Hepatocyte (in vitro differentiated cells): ENCODE measurements at regions not wholly inside any gene's neighbourhood (a gene's known extent, or its start where the extent isn't known, plus 50 kb on each side); places are given as distances from the start of the nearest gene placed in this dataset.
A peak's percentile ranks its signal among the peaks of the same experiment; 100 is the strongest.

Experiments
- DNase-seq: peaks from one replicate; pipeline ENCODE4 v3.0.0-alpha.2; 2016; ENCODE audit warnings: low spot score
- H2AFZ ChIP-seq: fragments of 200-600 bp; sonication (generic); 2 replicates; pipeline ENCODE4 v1.6.0; 2016; ENCODE audit warnings: antibody characterized with exemption, mild to moderate bottlenecking
- H3K27ac ChIP-seq: fragments of 200-600 bp; sonication (generic); 2 replicates; pipeline ENCODE4 v1.5.1; 2016; ENCODE audit warnings: mild to moderate bottlenecking
- H3K27me3 ChIP-seq: fragments of 200-600 bp; sonication (generic); 2 replicates; pipeline ENCODE4 v1.6.1; 2016
- H3K36me3 ChIP-seq: fragments of 200-600 bp; sonication (generic); replicated peaks from 2 replicates; pipeline ENCODE4 v1.5.1; 2016; ENCODE audit warnings: low read depth; ENCODE audit not compliant: insufficient read depth
- H3K4me1 ChIP-seq: fragments of 200-600 bp; sonication (generic); 2 replicates; pipeline ENCODE4 v1.5.1; 2016; ENCODE audit warnings: mild to moderate bottlenecking, moderate library complexity; ENCODE audit not compliant: insufficient read depth
- H3K4me2 ChIP-seq: fragments of 200-600 bp; sonication (generic); 2 replicates; pipeline ENCODE4 v1.6.0; 2016
- H3K4me3 ChIP-seq: fragments of 200-600 bp; sonication (generic); 2 replicates; pipeline ENCODE4 v1.5.1; 2016; ENCODE audit warnings: mild to moderate bottlenecking
- H3K79me2 ChIP-seq: fragments of 200-600 bp; sonication (generic); 2 replicates; pipeline ENCODE4 v1.6.0; 2017; ENCODE audit warnings: mild to moderate bottlenecking
- H3K9me2 ChIP-seq: fragments of 200-600 bp; sonication (generic); replicated peaks from 2 replicates; pipeline ENCODE4 v1.6.0; 2017; ENCODE audit warnings: mild to moderate bottlenecking; ENCODE audit not compliant: insufficient read depth
- H3K9me3 ChIP-seq: fragments of 200-600 bp; sonication (generic); 2 replicates; pipeline ENCODE4 v1.5.1; 2016; ENCODE audit warnings: low read depth, mild to moderate bottlenecking
- H4K20me1 ChIP-seq: fragments of 200-600 bp; sonication (generic); 2 replicates; pipeline ENCODE4 v1.6.0; 2016; ENCODE audit warnings: mild to moderate bottlenecking; ENCODE audit not compliant: insufficient read depth, poor library complexity, severe bottlenecking
- EZH2 ChIP-seq: fragments of 200-600 bp; sonication (generic); IDR thresholded peaks from 2 replicates; pipeline ENCODE4 v1.6.1; 2016; ENCODE audit warnings: antibody characterized with exemption, mild to moderate bottlenecking, borderline replicate concordance
- EZH2phosphoT487 ChIP-seq: fragments of 200-600 bp; sonication (generic); IDR thresholded peaks from one replicate; pipeline ENCODE4 v1.6.1; 2018; ENCODE audit warnings: antibody characterized with exemption, mild to moderate bottlenecking, low read depth, moderate library complexity; ENCODE audit not compliant: unreplicated experiment, severe bottlenecking
- WGBS: methylation state at CpG from one replicate; pipeline ENCODE4 v1.1.6; 2016; ENCODE audit warnings: low lambda C conversion rate; ENCODE audit errors: missing lambda C conversion rate; 5-methylcytosine and 5-hydroxymethylcytosine counted together
- TF ChIP-seq, protein P1 (sequence below): fragments of 200-600 bp; sonication (generic); IDR thresholded peaks from 2 replicates; pipeline ENCODE4 v1.5.1; 2016; ENCODE audit warnings: antibody characterized with exemption, mild to moderate bottlenecking; ENCODE audit not compliant: poor library complexity

DNA sequence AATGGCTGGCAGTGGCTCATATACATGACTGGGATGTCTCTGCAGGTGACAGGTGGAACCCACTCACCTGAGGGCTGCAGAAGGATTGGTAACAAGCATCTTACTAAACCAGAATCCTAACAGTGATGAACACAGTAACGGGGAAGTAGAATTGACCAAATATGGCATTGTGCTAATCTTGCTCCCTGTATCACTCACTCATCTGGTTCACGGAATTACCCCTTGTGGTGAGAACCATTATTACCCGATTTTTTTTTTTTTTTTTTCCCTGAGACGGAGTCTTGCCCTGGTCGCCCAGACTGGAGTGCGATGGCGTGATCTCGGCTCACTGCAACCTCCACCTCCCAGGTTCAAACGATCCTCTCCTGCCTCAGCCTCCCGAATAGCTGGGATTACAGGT, 69.5 kb downstream of the PTPRS start:
- Histone ChIP-seq H3K4me1 (no peaks in the 10 kb centered on the region), H2AFZ (no peak overlapping the region), H3K79me2 (no peaks in the 10 kb centered on the region), H3K36me3 (no peaks in the 10 kb centered on the region), H3K27me3 (no peaks in the 10 kb centered on the region), H3K4me2 (no peak overlapping the region), H3K9me3 (no peaks in the 10 kb centered on the region), H4K20me1 (no peaks in the 10 kb centered on the region), H3K4me3 (no peak overlapping the region), H3K9me2 (no peaks in the 10 kb centered on the region), H3K27ac (no peak overlapping the region)
- WGBS: 89% methylated on average over 9 of the region's 10 CpGs
- no peak for DNase-seq
- TF ChIP-seq, protein P1, sequence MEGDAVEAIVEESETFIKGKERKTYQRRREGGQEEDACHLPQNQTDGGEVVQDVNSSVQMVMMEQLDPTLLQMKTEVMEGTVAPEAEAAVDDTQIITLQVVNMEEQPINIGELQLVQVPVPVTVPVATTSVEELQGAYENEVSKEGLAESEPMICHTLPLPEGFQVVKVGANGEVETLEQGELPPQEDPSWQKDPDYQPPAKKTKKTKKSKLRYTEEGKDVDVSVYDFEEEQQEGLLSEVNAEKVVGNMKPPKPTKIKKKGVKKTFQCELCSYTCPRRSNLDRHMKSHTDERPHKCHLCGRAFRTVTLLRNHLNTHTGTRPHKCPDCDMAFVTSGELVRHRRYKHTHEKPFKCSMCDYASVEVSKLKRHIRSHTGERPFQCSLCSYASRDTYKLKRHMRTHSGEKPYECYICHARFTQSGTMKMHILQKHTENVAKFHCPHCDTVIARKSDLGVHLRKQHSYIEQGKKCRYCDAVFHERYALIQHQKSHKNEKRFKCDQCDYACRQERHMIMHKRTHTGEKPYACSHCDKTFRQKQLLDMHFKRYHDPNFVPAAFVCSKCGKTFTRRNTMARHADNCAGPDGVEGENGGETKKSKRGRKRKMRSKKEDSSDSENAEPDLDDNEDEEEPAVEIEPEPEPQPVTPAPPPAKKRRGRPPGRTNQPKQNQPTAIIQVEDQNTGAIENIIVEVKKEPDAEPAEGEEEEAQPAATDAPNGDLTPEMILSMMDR: peak; percentile 3
- no peak for TF ChIP-seq EZH2

DNA sequence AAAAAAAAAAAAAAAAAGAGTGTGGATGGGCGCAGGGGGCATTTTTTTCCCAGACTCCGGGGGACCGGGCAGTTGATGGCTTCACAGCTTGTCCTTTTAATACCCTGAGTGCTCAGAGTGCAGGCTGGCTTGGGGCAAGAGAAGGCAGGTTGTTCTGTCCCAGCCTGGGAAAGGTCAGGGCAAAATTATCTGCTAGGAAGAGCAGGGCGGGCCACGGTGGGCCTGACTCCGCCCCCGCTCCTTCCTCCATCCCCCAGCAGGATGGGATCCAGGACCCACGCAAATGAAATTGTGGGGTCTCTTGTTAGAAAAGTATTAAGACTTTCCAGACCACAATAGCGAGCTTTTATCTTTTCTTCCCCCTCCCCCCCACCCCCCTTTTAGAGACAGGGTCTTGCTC, 70.7 kb downstream of the PTPRS start:
- no peaks in the 10 kb centered on the region for H3K79me2 ChIP-seq
- H3K27ac ChIP-seq: no peak overlapping the region
- H3K9me3 ChIP-seq: no peaks in the 10 kb centered on the region
- H3K4me1 ChIP-seq: no peaks in the 10 kb centered on the region
- no peak overlapping the region for H3K4me2 ChIP-seq
- TF ChIP-seq EZH2phosphoT487: no peak
- TF ChIP-seq, protein P1: no peak
- TF ChIP-seq EZH2: no peak
- no peak overlapping the region for H3K4me3 ChIP-seq
- WGBS: 91% methylated on average over 8 of the region's 9 CpGs
- no peak for DNase-seq
- H3K36me3 ChIP-seq: no peaks in the 10 kb centered on the region
- no peaks in the 10 kb centered on the region for H3K27me3 ChIP-seq
- H3K9me2 ChIP-seq: no peaks in the 10 kb centered on the region
- no peaks in the 10 kb centered on the region for H4K20me1 ChIP-seq
- no peak overlapping the region for H2AFZ ChIP-seq

DNA sequence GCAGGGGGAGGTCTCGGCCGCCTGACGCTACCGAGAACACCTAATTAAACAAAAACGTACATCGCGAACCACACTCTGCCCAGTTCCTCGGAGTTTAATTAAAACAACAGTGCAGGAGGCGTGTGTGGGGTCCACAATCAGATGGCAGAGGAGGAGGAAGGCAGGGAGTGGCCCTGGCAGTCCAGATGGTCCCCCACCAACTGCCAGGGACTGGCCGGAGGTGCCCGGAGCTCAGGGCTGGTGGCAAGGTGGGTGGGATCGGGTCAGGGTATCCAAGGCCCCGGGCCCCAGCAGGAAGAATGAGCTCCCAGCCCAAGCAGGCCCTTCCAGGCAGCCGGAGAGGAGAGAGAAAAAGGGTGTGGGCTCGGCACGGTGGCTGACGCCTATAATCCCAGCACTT, 71.3 kb downstream of the PTPRS start:
- 94% methylated on average over 17 of the region's 17 CpGs for WGBS
- Histone ChIP-seq H3K4me3 (no peak overlapping the region), H3K79me2 (no peaks in the 10 kb centered on the region), H3K27me3 (no peaks in the 10 kb centered on the region), H2AFZ (no peak overlapping the region), H3K4me1 (no peaks in the 10 kb centered on the region), H3K9me2 (no peaks in the 10 kb centered on the region), H3K9me3 (no peaks in the 10 kb centered on the region), H3K4me2 (no peak overlapping the region), H3K36me3 (no peaks in the 10 kb centered on the region), H4K20me1 (no peaks in the 10 kb centered on the region), H3K27ac (no peak overlapping the region)
- no peak for DNase-seq
- TF ChIP-seq EZH2phosphoT487 (no peak), EZH2 (no peak)
- TF ChIP-seq, protein P1: no peak

DNA sequence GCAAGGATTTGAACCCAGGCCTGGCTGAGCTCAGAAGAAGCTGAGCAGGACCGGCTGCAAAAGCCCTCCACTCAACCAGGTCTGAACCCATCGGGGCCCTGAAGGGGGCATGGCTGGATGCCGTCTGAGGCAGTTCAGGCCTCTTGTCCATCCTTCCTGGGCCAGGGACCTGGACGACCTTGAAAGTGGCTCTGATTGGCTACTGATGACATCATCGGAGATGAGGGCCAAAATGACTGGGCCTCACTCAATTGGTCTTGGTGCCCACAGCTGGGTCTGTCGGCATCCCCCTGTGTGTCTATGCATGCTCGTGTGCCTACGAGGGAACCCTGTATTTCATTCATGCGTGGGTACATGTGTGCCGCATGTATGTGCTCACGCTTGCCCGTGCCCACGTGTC, 71.8 kb downstream of the PTPRS start:
- TF ChIP-seq EZH2phosphoT487 (no peak), EZH2 (no peak)
- TF ChIP-seq, protein P1: no peak
- Histone ChIP-seq H3K9me3 (no peaks in the 10 kb centered on the region), H2AFZ (no peak overlapping the region), H3K27ac (no peak overlapping the region), H3K79me2 (no peaks in the 10 kb centered on the region), H3K4me2 (no peak overlapping the region), H3K4me1 (no peaks in the 10 kb centered on the region), H4K20me1 (no peaks in the 10 kb centered on the region), H3K27me3 (no peaks in the 10 kb centered on the region), H3K9me2 (no peaks in the 10 kb centered on the region), H3K4me3 (no peak overlapping the region), H3K36me3 (no peaks in the 10 kb centered on the region)
- no peak for DNase-seq
- WGBS: 92% methylated on average over 13 of the region's 13 CpGs
